AG09319 (cell line): ENCODE measurements at regions not wholly inside any gene's neighbourhood (a gene's known extent, or its start where the extent isn't known, plus 50 kb on each side); places are given as distances from the start of the nearest gene placed in this dataset.

Experiments used
- DNase-seq: peaks from one replicate; pipeline ENCODE4 v3.0.0-alpha.2; 2010; ENCODE audit warnings: low read depth; ENCODE audit errors: extremely low read depth
- TF ChIP-seq, protein P1 (sequence below): IDR thresholded peaks from 2 replicates; pipeline ENCODE4 v1.5.1; 2011; ENCODE audit warnings: low read depth, mild to moderate bottlenecking, inconsistent platforms, low read length, moderate library complexity

DNA sequence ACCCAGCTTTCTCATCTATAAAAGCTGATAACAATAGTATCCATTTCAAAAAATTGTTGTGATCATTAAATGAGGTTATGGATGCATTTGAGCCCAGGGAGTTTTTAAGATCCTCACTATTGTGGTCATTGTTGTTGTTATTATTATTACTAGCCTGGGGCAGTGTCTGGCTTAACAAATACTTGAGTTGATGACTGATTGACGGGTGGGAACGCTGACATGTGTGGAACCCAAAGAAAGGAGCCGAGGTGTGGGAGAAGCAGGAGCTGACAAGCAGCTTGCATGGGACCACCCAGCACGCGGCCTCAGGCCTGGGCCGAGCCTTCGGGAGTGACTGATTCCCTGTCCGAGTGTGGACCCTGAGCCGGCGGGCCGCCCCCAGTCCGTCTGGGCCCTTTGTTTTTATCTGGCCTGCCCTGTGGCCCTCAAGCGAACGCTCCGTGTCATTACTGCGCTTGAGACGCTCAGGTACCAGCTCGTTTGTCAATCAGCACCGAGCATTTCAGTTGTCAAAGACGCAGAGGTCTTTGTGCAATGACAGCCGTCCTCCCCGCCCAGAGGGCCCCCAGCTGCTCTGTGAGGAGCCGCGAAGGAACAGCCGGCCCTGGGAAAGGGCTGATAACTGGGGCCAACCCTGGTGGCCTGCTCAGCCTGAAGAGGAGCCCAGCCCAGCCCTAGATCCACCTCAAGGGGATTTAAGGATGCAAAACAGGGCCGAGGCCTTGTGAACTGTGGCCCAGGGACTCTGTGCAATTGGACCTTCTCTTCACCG is 132.9 kb upstream of the FOXF1 start:
- TF ChIP-seq, protein P1, sequence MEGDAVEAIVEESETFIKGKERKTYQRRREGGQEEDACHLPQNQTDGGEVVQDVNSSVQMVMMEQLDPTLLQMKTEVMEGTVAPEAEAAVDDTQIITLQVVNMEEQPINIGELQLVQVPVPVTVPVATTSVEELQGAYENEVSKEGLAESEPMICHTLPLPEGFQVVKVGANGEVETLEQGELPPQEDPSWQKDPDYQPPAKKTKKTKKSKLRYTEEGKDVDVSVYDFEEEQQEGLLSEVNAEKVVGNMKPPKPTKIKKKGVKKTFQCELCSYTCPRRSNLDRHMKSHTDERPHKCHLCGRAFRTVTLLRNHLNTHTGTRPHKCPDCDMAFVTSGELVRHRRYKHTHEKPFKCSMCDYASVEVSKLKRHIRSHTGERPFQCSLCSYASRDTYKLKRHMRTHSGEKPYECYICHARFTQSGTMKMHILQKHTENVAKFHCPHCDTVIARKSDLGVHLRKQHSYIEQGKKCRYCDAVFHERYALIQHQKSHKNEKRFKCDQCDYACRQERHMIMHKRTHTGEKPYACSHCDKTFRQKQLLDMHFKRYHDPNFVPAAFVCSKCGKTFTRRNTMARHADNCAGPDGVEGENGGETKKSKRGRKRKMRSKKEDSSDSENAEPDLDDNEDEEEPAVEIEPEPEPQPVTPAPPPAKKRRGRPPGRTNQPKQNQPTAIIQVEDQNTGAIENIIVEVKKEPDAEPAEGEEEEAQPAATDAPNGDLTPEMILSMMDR = no peak
- no peak for DNase-seq

GRCh38 chr16:86378128-86378527 is 132.2 kb upstream of the FOXF1 start:
- DNase-seq = no peak
- TF ChIP-seq, protein P1 = no peak

DNA sequence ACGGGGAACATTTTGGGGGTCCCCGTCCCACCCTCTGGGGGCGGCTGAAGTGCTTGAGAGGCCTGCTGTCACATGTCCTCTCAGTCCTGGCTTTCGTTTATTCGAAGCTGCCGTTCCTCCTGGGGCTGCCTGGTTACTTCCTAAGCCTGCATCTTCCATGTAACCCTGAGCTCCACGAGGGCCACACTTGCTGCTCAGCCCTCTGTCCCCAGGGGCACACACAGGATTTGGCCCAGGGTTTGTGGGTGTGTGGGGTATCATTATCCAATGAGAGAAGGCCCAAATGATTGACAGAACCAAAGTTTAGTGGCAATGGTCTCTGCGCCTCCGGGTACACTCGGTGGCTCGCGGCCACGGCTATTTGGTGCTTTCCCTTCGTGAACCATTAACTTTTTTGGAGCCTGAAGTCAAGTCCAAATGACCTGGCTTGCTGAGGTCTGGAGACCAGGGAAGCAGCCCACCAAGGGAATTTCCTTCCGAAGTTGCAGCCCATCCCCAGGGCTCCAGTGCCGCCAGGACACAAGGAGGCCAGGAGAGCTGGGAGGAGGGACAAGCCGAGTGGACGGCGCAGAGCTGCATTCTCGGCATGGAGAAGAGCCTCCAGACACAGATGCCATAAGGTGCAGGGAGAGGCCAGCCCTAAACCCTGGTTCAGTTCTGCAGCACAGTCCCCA is 131.4 kb upstream of the FOXF1 start:
- DNase-seq = no peak
- TF ChIP-seq, protein P1 = no peak

DNA sequence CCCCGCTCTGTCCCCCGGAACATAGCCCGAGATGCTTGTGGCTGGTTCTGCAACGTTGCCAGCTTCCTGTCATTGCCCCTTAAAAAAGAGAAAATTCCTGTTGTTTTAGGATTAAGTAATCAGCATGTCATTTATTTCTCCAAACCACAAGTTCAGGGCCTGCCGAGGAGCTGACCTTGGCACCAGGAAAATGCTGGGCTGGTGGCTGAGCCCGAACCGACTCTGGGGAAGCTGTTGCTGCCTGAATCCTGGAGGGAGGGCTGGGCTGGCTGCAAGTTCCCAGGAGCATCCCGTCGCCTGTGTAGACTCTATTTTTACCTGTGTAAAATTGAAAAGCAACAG is 130.9 kb upstream of the FOXF1 start:
- TF ChIP-seq, protein P1 = no peak
- DNase-seq = no peak

DNA sequence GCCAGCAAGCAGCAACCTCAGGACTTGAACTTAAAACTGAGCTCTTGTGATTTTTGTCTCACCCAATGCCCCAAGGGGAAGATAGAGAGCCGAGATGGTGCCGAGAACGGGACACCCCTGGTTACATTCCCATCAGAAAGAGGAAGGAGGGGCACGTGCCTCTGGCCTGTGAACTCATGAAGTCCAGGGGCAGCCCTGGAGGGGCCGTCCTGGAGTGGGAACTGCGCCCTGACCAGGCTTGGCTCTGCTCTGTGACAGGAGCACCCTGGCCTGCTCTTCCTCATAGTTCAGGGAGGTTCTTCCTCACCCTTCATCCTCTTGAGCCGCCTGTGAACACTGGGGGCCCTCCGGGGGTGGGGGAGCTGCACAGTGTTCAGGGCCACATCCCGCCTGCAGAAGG is 130.3 kb upstream of the FOXF1 start:
- no peak for DNase-seq
- TF ChIP-seq, protein P1 = no peak

- no peak for DNase-seq
Observed at GRCh38 chr16:86381491-86381890, 128.8 kb upstream of the FOXF1 start.

More at GRCh38 chr16:86381491-86381890, 128.8 kb upstream of the FOXF1 start:
- TF ChIP-seq, protein P1 = no peak
